HG03558 (cell line): ENCODE measurements at regions not wholly inside any gene's neighbourhood (a gene's known extent, or its start where the extent isn't known, plus 50 kb on each side); places are given as distances from the start of the nearest gene placed in this dataset.

ENCODE experiments used
- ATAC-seq: cut with Tn5 transposase; IDR thresholded peaks from one replicate; pipeline ENCODE4 v1.9.1; 2021; ENCODE audit warnings: moderate number of reproducible peaks; ENCODE audit not compliant: unreplicated experiment; ENCODE audit errors: extremely low read depth

- ATAC-seq, result no peak
Measured at GRCh38 chr16:16864536-16864935, 485.6 kb downstream of the NPIPA7 start.

- no peak for ATAC-seq
Measured at GRCh38 chr16:16865374-16865773, 486.4 kb downstream of the NPIPA7 start.

GRCh38 chr16:16867973-16868372, 489.0 kb downstream of the NPIPA7 start:
- no peak for ATAC-seq

DNA sequence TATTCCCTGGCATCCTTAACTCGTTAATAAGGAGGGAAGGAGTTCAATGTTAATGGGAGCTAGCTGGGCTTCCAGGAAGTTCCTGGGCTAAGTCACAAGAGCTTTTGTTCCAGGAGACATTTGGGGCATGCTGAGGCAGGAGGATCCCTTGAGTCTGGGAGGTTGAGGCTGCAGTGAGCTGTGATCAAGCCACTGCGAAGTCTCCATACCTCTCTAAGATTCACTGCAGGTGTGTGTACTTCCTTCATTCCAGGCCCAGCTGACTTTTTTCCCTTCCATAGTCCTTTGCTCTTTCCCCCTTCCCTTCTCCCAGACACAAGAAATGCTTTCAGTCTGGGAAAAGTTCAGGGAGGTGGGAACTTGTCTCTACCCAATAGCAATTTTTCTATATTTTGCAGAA, 489.8 kb downstream of the NPIPA7 start:
- ATAC-seq, result no peak

DNA sequence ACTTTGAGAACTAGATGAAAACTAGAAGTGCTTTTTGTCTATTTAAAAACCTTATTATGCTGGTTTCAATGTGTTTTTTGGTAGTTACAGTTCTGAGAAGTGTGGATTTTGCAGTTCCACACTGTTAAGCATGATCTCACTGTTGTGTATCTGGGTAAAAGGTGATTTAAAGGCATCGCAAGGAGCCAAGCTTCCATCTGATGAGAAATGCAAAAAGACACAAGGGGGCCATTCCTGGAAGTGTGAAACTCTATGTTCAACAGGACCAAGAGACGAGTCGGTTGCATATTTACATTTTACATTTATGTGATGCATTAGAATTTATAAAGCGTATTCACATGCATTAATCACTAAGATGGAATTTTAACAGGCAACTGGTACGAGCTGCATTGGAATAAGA, 490.8 kb downstream of the NPIPA7 start:
- no peak for ATAC-seq

DNA sequence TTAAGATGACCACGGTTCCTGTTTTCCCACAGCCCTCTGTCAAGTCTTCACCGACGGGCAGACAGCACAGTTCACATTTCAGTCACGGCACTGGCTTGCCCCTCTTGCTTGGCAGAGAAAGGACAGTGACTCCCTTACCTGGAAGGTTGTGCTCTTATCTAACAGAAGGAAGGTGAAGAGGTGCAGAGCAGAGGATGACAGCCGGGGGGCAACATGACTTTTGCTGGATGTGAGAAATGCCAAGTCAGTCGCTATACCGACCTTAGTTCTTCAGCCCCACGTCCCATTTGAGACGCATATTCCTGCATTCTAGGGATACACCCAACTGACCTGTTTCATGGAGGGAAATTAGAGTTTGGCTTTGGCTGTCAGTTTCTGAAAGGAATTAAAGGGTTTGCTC, 492.3 kb downstream of the NPIPA7 start:
- no peak for ATAC-seq

DNA sequence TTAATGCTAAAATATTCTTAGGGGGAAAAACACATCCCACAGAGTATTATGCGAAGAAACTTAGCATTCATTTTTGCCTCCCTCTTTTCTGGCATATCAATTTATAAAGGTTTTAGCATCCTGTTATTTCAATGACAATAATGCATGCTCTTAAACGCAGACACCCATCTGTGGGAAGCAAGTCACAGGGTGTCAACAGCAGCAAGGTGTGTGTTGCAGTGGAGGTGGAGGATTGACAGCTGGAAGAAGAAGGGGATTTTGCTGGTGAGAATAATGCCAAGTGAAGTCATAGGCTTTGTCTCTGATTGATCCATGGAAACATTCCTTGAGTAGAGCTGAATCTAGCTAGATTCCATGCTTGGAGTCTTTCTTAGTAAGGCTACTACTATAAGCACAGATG, 498.1 kb downstream of the NPIPA7 start:
- ATAC-seq, result no peak

DNA sequence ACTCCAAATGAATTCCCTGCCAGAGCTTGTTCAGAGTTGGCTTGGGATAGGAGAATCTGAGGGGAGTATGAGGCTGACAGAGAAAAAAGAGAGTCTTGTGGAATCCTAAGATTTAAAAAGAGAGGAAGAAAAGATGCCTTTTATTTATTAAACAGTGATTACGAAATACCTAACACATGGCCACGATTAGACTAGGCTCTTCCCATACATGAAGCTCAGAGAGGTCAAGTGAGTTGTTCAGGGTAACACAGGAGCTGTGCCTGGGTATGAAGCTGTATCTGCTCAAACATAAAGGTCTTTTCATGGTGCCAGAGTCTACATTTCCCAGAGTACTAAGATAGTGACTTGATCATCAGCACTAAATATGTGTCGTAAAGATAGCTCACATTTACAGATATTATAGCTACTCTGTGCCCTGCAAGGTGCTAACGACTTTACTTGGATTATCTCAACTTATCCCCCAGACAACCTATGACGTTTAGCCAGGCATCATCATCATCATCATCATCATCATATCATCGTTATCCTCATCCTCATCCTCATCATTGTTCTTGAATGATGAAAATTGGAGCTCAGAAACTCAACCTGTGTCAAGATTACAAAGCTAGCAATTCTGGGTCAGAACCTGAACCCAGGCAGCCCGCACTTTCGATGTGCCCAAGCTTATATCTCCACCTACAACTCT, 500.8 kb downstream of the NPIPA7 start:
- ATAC-seq, result no peak

GRCh38 chr16:16881814-16882213, 502.9 kb downstream of the NPIPA7 start:
- no peak for ATAC-seq

GRCh38 chr16:16882766-16883165, 503.8 kb downstream of the NPIPA7 start:
- ATAC-seq, result no peak

DNA sequence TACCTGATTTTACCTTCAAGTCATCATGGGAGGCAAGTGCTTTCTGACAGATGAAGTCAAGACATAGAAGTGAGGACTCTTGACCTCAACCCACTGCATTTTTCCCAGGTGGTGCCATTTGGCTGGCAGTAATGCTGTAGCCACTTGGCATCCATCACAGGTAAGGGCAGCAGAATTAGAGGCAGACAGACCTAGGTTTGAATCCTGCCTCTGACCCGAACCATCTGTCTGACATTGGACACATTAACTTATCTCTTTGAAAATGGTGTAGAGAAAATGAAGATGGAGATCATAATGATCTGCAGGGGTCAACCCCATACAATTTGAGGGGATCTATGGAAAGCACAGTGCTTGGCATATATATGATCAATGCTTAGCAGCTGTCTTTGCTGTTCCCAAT, 505.5 kb downstream of the NPIPA7 start:
- no peak for ATAC-seq

DNA sequence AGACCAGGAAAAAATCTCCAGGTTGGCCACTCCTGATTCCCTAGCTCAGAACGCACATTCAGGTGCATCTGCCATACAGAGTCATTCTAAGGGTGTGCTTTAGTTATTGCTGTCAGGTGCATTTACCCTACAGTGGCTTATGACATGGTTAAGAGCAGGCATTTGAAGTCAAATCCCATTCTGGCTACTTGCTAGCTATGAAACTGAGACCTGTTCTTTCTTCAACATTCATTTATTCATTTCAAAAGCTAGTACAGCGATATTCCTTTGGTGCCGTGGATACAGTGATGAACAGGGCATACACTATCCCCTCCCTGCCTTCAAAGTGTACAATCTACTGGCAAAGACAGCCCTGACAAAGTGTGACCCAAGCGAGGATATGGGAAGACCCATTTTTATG, 508.3 kb downstream of the NPIPA7 start:
- ATAC-seq, result no peak

DNA sequence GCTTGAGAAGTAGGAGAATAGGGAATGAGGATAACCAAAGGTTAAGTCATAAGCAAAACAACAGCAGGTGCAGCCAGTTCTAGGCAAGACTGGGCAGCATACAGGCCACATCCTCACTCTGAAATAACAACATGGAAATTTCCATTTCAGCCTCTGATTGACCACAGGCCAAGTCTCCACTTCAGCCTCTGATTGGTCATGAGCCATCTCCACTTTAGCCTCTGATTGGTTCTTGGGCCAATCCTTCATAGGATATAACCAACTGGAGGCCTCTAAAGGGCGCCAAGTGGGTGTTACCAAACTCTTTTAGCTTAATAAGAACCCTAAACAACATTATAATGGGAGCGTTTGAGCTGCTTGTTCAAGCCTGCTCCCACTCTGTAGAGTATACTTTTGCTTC, 512.0 kb downstream of the NPIPA7 start:
- ATAC-seq, result no peak

GRCh38 chr16:16904601-16905000, 525.7 kb downstream of the NPIPA7 start:
- no peak for ATAC-seq

DNA sequence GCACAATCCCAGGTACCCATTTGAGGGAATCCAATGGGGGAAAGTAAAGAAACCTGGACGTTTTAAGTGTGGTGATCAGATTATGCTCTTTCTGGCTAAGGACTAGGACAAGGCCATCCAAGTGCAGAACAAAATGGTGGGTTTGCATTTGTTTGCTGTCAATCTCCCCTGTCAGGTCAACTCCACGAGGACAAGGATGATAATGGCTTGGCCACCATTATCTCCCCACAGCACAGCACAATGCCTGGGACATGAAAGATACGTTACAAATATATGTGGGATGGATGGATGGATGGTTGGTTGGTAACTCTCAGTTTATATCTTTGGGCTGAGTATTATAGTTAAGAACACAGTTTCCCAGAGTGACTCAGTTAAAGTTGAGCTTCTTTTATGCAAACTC, 526.9 kb downstream of the NPIPA7 start:
- no peak for ATAC-seq

DNA sequence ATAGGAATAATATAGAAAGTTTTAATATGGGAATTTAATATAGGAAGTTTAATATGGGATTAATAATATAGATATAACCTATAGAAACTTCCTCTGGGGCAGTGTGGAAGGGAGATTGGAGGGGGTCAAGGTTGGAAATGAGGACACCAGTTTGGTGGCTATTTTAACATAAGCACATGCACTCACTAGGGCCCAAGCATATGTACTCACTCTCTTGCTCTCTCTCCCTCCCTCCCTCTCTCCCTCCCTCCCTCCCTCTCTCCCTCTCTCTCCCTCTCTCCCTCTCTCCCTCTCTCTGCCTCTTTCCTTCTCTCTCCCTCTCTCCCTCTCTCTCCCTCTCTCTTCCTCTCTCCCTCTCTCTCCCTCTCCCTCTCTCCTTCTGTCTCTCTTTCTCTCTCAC, 528.1 kb downstream of the NPIPA7 start:
- no peak for ATAC-seq

DNA sequence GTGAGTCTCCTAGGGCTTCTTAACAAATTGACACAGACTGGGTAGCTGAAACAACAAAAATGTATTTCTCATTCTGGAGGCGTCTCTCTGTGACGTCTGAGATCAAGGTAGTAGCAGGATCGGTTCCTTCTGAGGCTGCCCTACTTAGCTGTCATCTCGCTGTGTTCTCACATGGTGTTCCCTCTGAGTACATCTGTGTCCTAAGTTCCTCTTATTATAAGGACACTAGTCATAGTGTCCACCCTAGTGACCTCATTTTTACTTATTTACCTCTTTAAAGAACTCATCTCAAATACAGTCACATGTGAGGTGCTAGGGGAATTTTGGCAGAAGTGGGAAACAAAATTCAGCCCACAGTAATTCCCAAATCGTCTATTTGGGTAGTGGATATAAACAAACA, 529.1 kb downstream of the NPIPA7 start:
- ATAC-seq, result no peak

- no peak for ATAC-seq
Measured at GRCh38 chr16:16909126-16909525, 530.2 kb downstream of the NPIPA7 start.

DNA sequence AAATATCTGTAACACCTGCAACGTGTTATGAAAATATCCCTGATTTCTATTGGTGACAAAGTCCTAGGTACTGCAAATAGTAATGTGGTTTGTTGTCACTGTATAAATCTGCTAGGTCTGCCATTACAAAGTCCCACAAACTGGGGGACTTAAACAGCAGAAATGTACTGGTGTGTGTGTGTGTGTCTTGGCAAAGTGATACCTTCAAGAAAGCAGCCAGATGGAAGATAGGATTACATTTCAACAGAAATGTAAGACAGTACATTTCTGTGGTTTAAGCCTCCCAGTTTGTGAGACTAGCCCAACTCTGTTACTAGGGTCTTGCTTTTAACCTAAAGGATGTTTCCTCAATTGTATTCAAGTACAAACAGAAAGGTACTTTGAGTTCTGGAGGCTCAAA, 531.7 kb downstream of the NPIPA7 start:
- ATAC-seq, result no peak

- ATAC-seq, result no peak
Measured at GRCh38 chr16:16915771-16916170, 536.8 kb downstream of the NPIPA7 start.

- ATAC-seq, result no peak
Measured at GRCh38 chr16:16917191-16917785, 538.3 kb downstream of the NPIPA7 start.

GRCh38 chr16:16923479-16923878, 544.5 kb downstream of the NPIPA7 start:
- ATAC-seq, result no peak
